Heart left ventricle (tissue), 16 donors: ENCODE measurements at regions not wholly inside any gene's neighbourhood (a gene's known extent, or its start where the extent isn't known, plus 50 kb on each side); places are given as distances from the start of the nearest gene placed in this dataset.

Experiments used
- ATAC-seq, 4 donors: fragments of 200-7000 bp; cut with Tn5 transposase; one replicate each; pipeline ENCODE4 v1.9.1; 2020 to 2022; ENCODE audit warnings: moderate library complexity in 4 of 4, mild to moderate bottlenecking in 3 of 4, moderate number of reproducible peaks in 1 of 4
- DNase-seq, 5 donors: peaks; one replicate each; pipeline ENCODE4 v3.0.0-alpha.2; 2020
- H3K27ac ChIP-seq, 12 donors: fragments of 200-600 bp; sonication (generic) in 4 of 12; one replicate each; pipeline versions ENCODE4 v1.5.0 to v1.8.0; 2016 to 2022; ENCODE audit warnings: mild to moderate bottlenecking in 2 of 12
- H3K27me3 ChIP-seq, 9 donors: fragments of 200-600 bp; sonication (generic) in 2 of 9; one replicate each; pipeline versions ENCODE4 v1.5.1 to v1.8.0; 2016 to 2022; ENCODE audit warnings: mild to moderate bottlenecking in 3 of 9
- H3K36me3 ChIP-seq, 9 donors: fragments of 200-600 bp; sonication (generic) in 2 of 9; one replicate each; pipeline versions ENCODE4 v1.5.0 to v1.8.0; 2018 to 2022; ENCODE audit warnings: mild to moderate bottlenecking in 2 of 9
- H3K4me1 ChIP-seq, 12 donors: fragments of 200-600 bp; sonication (generic) in 4 of 12; one replicate each; pipeline versions ENCODE4 v1.5.0 to v1.8.0; 2016 to 2022; ENCODE audit warnings: mild to moderate bottlenecking in 3 of 12
- H3K4me3 ChIP-seq, 12 donors: fragments of 200-600 bp; sonication (generic) in 4 of 12; one replicate each; pipeline versions ENCODE4 v1.5.0 to v1.8.0; 2017 to 2022; ENCODE audit warnings: mild to moderate bottlenecking in 9 of 12, moderate library complexity in 4 of 12
- H3K9me3 ChIP-seq, 12 donors: fragments of 200-600 bp; sonication (generic) in 4 of 12; one replicate each; pipeline versions ENCODE4 v1.5.0 to v1.8.0; 2016 to 2022; ENCODE audit warnings: mild to moderate bottlenecking in 1 of 12
- POLR2A ChIP-seq, 2 donors: fragments of 450-650 bp; IDR thresholded peaks; one replicate each; pipeline ENCODE4 v1.6.1; 2017; ENCODE audit warnings: antibody characterized with exemption in 2 of 2, mild to moderate bottlenecking in 2 of 2, moderate library complexity in 2 of 2
- WGBS, 4 donors: extraction: QIAGEN DNeasy Blood & Tissue Kit in 2 of 4; methylation state at CpG; one replicate each; pipeline versions ENCODE4 v1.1.5 to v1.1.7; 2013 to 2018; 5-methylcytosine and 5-hydroxymethylcytosine counted together
- intact Hi-C, 10 donors: fragments of 100-400 bp; cut with DNase I; formaldehyde crosslinking; loops; one replicate each; pipeline versions ENCODE4 v1.11.1 to v1.14.2; 2022
- TF ChIP-seq, protein P1 (sequence below), 12 donors: fragments of 200-600 bp; sonication (generic) in 4 of 12; IDR thresholded peaks; one replicate each; pipeline versions ENCODE4 v1.5.0 to v1.8.0; 2018 to 2022; ENCODE audit warnings: antibody characterized with exemption in 12 of 12, mild to moderate bottlenecking in 5 of 12
- donor health status: ischemic (EF 13 %, LVEDD 7.1; RV severe dilation, severe dysfunction).
- donor health status: healthy with polysubstance abuse.
- donor health status: DM: no; HTN: yes; CAD: no.
- donor health status: DM: no; HTN: no; CAD: no.
- donor health status: ischemic (EF 25% LVEDD 6.9; RV normal size, moderate dysfunction).
- donor health status: ischemic (EF 25% LVEDD 5.7; RV mildly dilated, moderate dysfunction).
- donor health status: healthy.
- donor health status: DM: yes; HTN: yes; CAD: no.
- donor health status: ischemic (EF 35%, LVEDD 5.7; RV mildly dilated, moderate dysfunction).
- donor health status: nonischemic (EF 11% LVEDD 7.7; RV severe dilation, severe dysfunction).
- donor health status: DM: yes; HTN: yes; CAD: no.
- donor health status: PGD.
- donor health status: ischemic (EF 29% LVEDD 5.4; RV normal size, mild dysfunction).
- donor health status: nonischemic (EF 23%, LVEDD 6.1; RV moderate dilation, normal function).

GRCh38 chr9:108070861-108071260, 581.3 kb upstream of the KLF4 start:
- no peak for TF ChIP-seq POLR2A (IDR thresholded peaks at IDR 0.05)
- TF ChIP-seq, protein P1, sequence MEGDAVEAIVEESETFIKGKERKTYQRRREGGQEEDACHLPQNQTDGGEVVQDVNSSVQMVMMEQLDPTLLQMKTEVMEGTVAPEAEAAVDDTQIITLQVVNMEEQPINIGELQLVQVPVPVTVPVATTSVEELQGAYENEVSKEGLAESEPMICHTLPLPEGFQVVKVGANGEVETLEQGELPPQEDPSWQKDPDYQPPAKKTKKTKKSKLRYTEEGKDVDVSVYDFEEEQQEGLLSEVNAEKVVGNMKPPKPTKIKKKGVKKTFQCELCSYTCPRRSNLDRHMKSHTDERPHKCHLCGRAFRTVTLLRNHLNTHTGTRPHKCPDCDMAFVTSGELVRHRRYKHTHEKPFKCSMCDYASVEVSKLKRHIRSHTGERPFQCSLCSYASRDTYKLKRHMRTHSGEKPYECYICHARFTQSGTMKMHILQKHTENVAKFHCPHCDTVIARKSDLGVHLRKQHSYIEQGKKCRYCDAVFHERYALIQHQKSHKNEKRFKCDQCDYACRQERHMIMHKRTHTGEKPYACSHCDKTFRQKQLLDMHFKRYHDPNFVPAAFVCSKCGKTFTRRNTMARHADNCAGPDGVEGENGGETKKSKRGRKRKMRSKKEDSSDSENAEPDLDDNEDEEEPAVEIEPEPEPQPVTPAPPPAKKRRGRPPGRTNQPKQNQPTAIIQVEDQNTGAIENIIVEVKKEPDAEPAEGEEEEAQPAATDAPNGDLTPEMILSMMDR (IDR thresholded peaks at IDR 0.05), result no peak
- Histone ChIP-seq H3K4me3 (no peak overlapping the region), H3K27ac (no peak overlapping the region), H3K27me3 (no peaks in the 10 kb centered on the region), H3K4me1 (no peaks in the 10 kb centered on the region), H3K36me3 (no peaks in the 10 kb centered on the region), H3K9me3 (no peaks in the 10 kb centered on the region)
- ATAC-seq (no peak), DNase-seq (no peak)
- 97 to 100% (median 99%) methylated on average over 5 of the region's 5 CpGs for WGBS, 4 donors
- intact Hi-C loops, result no loop called here

DNA sequence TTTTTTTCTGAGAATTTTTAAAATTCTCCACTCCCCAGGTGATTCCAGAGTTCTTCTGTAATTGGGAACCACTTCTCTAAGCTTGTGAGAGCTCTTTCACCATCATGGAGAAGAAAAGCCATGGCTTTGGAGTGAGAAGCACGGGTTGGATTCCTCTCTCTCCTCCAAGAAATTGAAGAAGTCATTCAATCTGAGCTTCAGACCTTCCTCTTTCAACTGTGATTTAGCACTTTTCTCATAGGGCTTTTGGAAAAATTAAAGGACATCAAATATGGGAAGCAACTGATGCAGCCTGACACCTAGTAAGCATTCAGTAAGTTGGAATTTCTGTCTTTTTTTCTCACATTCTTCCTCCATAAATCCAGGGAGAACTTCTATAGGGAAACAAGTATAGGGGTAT, 580.4 kb upstream of the KLF4 start:
- Histone ChIP-seq H3K36me3 (no peaks in the 10 kb centered on the region), H3K9me3 (peaks cover 0 to 2% (median 0%) of the 10 kb centered on the region in 12 donors), H3K27ac (no peak overlapping the region), H3K4me3 (no peak overlapping the region), H3K4me1 (no peaks in the 10 kb centered on the region), H3K27me3 (no peaks in the 10 kb centered on the region)
- DNase-seq, result no peak
- TF ChIP-seq, protein P1 (IDR thresholded peaks at IDR 0.05), result no peak
- no peak for TF ChIP-seq POLR2A (IDR thresholded peaks at IDR 0.05)
- no peak for ATAC-seq
- intact Hi-C loops, result no loop called here
- 75 to 85% (median 83%) methylated on average over 1 of the region's 1 CpG for WGBS, 4 donors

DNA sequence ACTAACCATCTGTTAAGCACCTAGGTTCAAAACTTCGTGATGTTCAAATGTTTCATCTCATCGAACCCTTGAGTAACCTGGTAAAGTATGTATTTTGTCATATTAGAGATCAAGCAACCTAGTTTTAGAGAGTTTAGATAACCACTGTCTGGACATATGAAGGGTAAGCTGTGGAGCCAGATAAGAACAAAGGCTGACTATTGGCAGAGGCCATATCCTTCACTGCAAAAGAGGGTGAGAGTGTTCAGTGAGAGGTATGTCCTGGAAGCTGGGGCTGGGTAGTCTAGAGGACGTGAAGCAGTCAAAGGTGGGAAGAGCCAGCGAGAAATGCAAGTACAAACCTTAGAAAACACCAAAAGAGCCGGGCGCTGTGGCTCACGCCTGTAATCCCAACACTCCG, 573.1 kb upstream of the KLF4 start:
- H3K27ac ChIP-seq, result no peak overlapping the region
- H3K9me3 ChIP-seq, result peaks cover 0 to 2% (median 0%) of the 10 kb centered on the region in 12 donors
- H3K4me3 ChIP-seq, result no peak overlapping the region
- no peaks in the 10 kb centered on the region for H3K27me3 ChIP-seq
- H3K36me3 ChIP-seq, result no peaks in the 10 kb centered on the region
- TF ChIP-seq, protein P1 (IDR thresholded peaks at IDR 0.05), result no peak
- TF ChIP-seq POLR2A (IDR thresholded peaks at IDR 0.05), result no peak
- ATAC-seq, result no peak
- DNase-seq, result no peak
- H3K4me1 ChIP-seq, result peaks cover 0 to 8% (median 0%) of the 10 kb centered on the region in 12 donors
- WGBS, 4 donors, result 86 to 91% (median 90%) methylated on average over 8 of the region's 8 CpGs
- intact Hi-C loops, result no loop called here

GRCh38 chr9:108060175-108060574, 570.6 kb upstream of the KLF4 start:
- 76 to 82% (median 79%) methylated on average over 5 of the region's 5 CpGs for WGBS, 4 donors
- Histone ChIP-seq H3K36me3 (no peaks in the 10 kb centered on the region), H3K4me1 (peaks cover 0 to 30% (median 0%) of the 10 kb centered on the region in 12 donors), H3K27me3 (no peaks in the 10 kb centered on the region), H3K27ac (no peak overlapping the region), H3K9me3 (no peaks in the 10 kb centered on the region), H3K4me3 (no peak overlapping the region)
- intact Hi-C loops, result no loop called here
- TF ChIP-seq, protein P1 (IDR thresholded peaks at IDR 0.05), result no peak
- no peak for TF ChIP-seq POLR2A (IDR thresholded peaks at IDR 0.05)
- ATAC-seq (no peak), DNase-seq (no peak)
